ENCODE measurements at regions not wholly inside any gene's neighbourhood (a gene's known extent, or its start where the extent isn't known, plus 50 kb on each side); places are given as distances from the start of the nearest gene placed in this dataset.
"Not testable (repeated sequence)": the region's sequence is repeated elsewhere in the genome, so short reads cannot be mapped to it uniquely, and the experiment has no call there.

GRCh38 chr4:189221691-189222090 lies 719.0 kb upstream of the FRG1 start:
- peaks cover 2% of the 10 kb centered on the region; the same call in 1 of the 2 replicates for H3K9me3 ChIP-seq
- TF ChIP-seq, protein P1, sequence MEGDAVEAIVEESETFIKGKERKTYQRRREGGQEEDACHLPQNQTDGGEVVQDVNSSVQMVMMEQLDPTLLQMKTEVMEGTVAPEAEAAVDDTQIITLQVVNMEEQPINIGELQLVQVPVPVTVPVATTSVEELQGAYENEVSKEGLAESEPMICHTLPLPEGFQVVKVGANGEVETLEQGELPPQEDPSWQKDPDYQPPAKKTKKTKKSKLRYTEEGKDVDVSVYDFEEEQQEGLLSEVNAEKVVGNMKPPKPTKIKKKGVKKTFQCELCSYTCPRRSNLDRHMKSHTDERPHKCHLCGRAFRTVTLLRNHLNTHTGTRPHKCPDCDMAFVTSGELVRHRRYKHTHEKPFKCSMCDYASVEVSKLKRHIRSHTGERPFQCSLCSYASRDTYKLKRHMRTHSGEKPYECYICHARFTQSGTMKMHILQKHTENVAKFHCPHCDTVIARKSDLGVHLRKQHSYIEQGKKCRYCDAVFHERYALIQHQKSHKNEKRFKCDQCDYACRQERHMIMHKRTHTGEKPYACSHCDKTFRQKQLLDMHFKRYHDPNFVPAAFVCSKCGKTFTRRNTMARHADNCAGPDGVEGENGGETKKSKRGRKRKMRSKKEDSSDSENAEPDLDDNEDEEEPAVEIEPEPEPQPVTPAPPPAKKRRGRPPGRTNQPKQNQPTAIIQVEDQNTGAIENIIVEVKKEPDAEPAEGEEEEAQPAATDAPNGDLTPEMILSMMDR (IDR thresholded peaks at IDR 0.05; ENCODE audit: low read depth, low read length): no peak
- no peak for DNase-seq
- H3K4me1 ChIP-seq: no peaks in the 10 kb centered on the region
- no peaks in the 10 kb centered on the region for H3K36me3 ChIP-seq
- H3K27me3 ChIP-seq: no peaks in the 10 kb centered on the region
- no peak overlapping the region for H3K4me3 ChIP-seq (ENCODE audit: low read depth, low read length)

- DNase-seq: no peak
- H3K4me3 ChIP-seq (ENCODE audit: low read depth, low read length): no peak overlapping the region
- no peaks in the 10 kb centered on the region for H3K4me1 ChIP-seq
- no peaks in the 10 kb centered on the region for H3K27me3 ChIP-seq
- TF ChIP-seq, protein P1 (IDR thresholded peaks at IDR 0.05; ENCODE audit: low read depth, low read length): no peak
- H3K36me3 ChIP-seq: no peaks in the 10 kb centered on the region
- no peaks in the 10 kb centered on the region for H3K9me3 ChIP-seq
Observed at GRCh38 chr4:189228726-189229125, 711.9 kb upstream of the FRG1 start.

DNA sequence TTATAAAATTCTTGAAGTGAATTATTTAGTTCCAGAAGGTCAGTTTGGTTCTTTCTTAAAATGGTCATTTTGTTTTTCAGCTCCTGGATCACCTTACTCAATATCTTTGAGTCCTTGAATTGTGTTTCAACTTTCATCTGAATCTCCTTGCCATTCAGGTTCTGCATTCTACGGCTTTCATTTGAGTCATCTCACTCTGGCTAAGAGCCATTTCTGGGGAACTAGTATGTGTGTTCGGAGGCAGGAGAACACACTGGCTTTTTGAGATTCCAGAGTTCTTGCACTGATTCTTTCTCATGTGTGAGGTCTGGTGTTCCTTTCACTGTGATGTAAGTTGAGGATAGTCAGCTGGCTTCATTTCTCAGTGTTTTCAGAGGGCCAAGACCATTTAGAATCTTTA lies 708.4 kb upstream of the FRG1 start:
- H3K9me3 ChIP-seq: no peaks in the 10 kb centered on the region
- no peaks in the 10 kb centered on the region for H3K27me3 ChIP-seq
- no peaks in the 10 kb centered on the region for H3K4me1 ChIP-seq
- H3K4me3 ChIP-seq (ENCODE audit: low read depth, low read length): no peak overlapping the region
- DNase-seq: no peak
- H3K36me3 ChIP-seq: no peaks in the 10 kb centered on the region
- TF ChIP-seq, protein P1 (IDR thresholded peaks at IDR 0.05; ENCODE audit: low read depth, low read length): no peak

GRCh38 chr4:189233754-189234153 lies 706.9 kb upstream of the FRG1 start:
- not testable (repeated sequence) for H3K36me3 ChIP-seq

DNA sequence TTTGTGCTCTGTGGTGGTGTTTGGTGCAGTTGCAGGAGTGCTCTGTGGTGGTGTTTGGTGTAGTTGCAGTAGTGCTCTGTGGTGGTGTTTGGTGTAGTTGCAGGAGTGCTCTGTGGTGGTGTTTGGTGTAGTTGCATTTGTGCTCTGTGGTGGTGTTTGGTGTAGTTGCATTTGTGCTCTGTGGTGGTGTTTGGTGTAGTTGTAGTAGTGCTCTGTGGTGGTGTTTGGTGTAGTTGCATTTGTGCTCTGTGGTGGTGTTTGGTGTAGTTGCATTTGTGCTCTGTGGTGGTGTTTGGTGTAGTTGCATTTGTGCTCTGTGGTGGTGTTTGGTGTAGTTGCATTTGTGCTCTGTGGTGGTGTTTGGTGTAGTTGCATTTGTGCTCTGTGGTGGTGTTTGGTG lies 705.7 kb upstream of the FRG1 start:
- not testable (repeated sequence) for DNase-seq, H3K27me3 ChIP-seq, H3K9me3 ChIP-seq

More at GRCh38 chr4:189233754-189234153, 706.9 kb upstream of the FRG1 start:
- H3K4me1 ChIP-seq; H3K4me3 ChIP-seq (ENCODE audit: low read depth, low read length); H3K9me3 ChIP-seq; H3K27me3 ChIP-seq; DNase-seq: not testable (repeated sequence)

GRCh38 chr4:189235599-189235998 lies 705.1 kb upstream of the FRG1 start:
- no peaks in the 10 kb centered on the region for H3K9me3 ChIP-seq
- DNase-seq: no peak
- no peaks in the 10 kb centered on the region for H3K4me1 ChIP-seq
- no peak overlapping the region for H3K4me3 ChIP-seq (ENCODE audit: low read depth, low read length)
- TF ChIP-seq, protein P1 (IDR thresholded peaks at IDR 0.05; ENCODE audit: low read depth, low read length): no peak
- no peaks in the 10 kb centered on the region for H3K36me3 ChIP-seq
- no peaks in the 10 kb centered on the region for H3K27me3 ChIP-seq

More for the DNA sequence above, 705.7 kb upstream of the FRG1 start:
- H3K4me1 ChIP-seq; H3K4me3 ChIP-seq (ENCODE audit: low read depth, low read length); H3K36me3 ChIP-seq: not testable (repeated sequence)

GRCh38 chr4:189236321-189236720 lies 704.4 kb upstream of the FRG1 start:
- not testable (repeated sequence) for H3K4me3 ChIP-seq (ENCODE audit: low read depth, low read length); H3K36me3 ChIP-seq; H3K4me1 ChIP-seq; H3K9me3 ChIP-seq; DNase-seq; H3K27me3 ChIP-seq

GRCh38 chr4:189237340-189237739 lies 703.3 kb upstream of the FRG1 start:
- Histone ChIP-seq H3K36me3 (no peaks in the 10 kb centered on the region), H3K4me3 (ENCODE audit: low read depth, low read length) (no peak overlapping the region), H3K27me3 (no peaks in the 10 kb centered on the region), H3K4me1 (no peaks in the 10 kb centered on the region), H3K9me3 (no peaks in the 10 kb centered on the region)
- no peak for DNase-seq
- TF ChIP-seq, protein P1 (IDR thresholded peaks at IDR 0.05; ENCODE audit: low read depth, low read length): no peak
